DMS153 treated with DMSO at 0.1 percent for 48 hours (cell line): ENCODE measurements at regions not wholly inside any gene's neighbourhood (a gene's known extent, or its start where the extent isn't known, plus 50 kb on each side); places are given as distances from the start of the nearest gene placed in this dataset.
"Not testable (repeated sequence)": the region's sequence is repeated elsewhere in the genome, so short reads cannot be mapped to it uniquely, and the experiment has no call there.

Experiments
- DNase-seq: peaks from one replicate; lab custom pipeline; 2025; ENCODE audit not compliant: unreplicated experiment; lab: John Stamatoyannopoulos, UW

GRCh38 chr9:24351258-24351657 is 194.4 kb downstream of the IZUMO3 start:
- no peak for DNase-seq

GRCh38 chr9:24342457-24342856 is 203.2 kb downstream of the IZUMO3 start:
- no peak for DNase-seq

GRCh38 chr9:24333629-24334028 is 212.1 kb downstream of the IZUMO3 start:
- DNase-seq = no peak

- DNase-seq = no peak
Observed at GRCh38 chr9:24298912-24299311, 246.8 kb downstream of the IZUMO3 start.

- no peak for DNase-seq
Observed at GRCh38 chr9:24297931-24298330, 247.8 kb downstream of the IZUMO3 start.

- DNase-seq = no peak
Observed at GRCh38 chr9:24296124-24296523, 249.6 kb downstream of the IZUMO3 start.

GRCh38 chr9:24293386-24293785 is 252.3 kb downstream of the IZUMO3 start:
- DNase-seq = peak; percentile 47

GRCh38 chr9:24286761-24287160 is 258.9 kb downstream of the IZUMO3 start:
- no peak for DNase-seq

GRCh38 chr9:24258626-24259025 is 287.1 kb downstream of the IZUMO3 start:
- no peak for DNase-seq

- no peak for DNase-seq
Observed at GRCh38 chr9:24257726-24258125, 288.0 kb downstream of the IZUMO3 start.

GRCh38 chr9:24245988-24246387 is 299.7 kb downstream of the IZUMO3 start:
- DNase-seq = no peak

- DNase-seq = no peak
Observed at GRCh38 chr9:24242576-24242975, 303.1 kb downstream of the IZUMO3 start.

- DNase-seq = no peak
Observed at GRCh38 chr9:24218656-24219055, 327.0 kb downstream of the IZUMO3 start.

GRCh38 chr9:24210641-24211040 is 335.1 kb downstream of the IZUMO3 start:
- no peak for DNase-seq

- no peak for DNase-seq
Observed at GRCh38 chr9:24189986-24190385, 355.7 kb downstream of the IZUMO3 start.

- not testable (repeated sequence) for DNase-seq
Observed at GRCh38 chr9:24180572-24180971, 354.5 kb upstream of the ELAVL2 start.

GRCh38 chr9:24144796-24145195 is 318.8 kb upstream of the ELAVL2 start:
- DNase-seq = no peak

GRCh38 chr9:24135072-24135471 is 309.0 kb upstream of the ELAVL2 start:
- DNase-seq = not testable (repeated sequence)

GRCh38 chr9:24132244-24132643 is 306.2 kb upstream of the ELAVL2 start:
- DNase-seq = no peak

GRCh38 chr9:24127519-24127918 is 301.5 kb upstream of the ELAVL2 start:
- no peak for DNase-seq

GRCh38 chr9:24118190-24118589 is 292.1 kb upstream of the ELAVL2 start:
- no peak for DNase-seq

GRCh38 chr9:24096756-24097155 is 270.7 kb upstream of the ELAVL2 start:
- DNase-seq = no peak

GRCh38 chr9:24095246-24095645 is 269.2 kb upstream of the ELAVL2 start:
- DNase-seq = no peak

GRCh38 chr9:24090566-24090965 is 264.5 kb upstream of the ELAVL2 start:
- DNase-seq = no peak
